MM.1S (cell line): ENCODE measurements at regions not wholly inside any gene's neighbourhood (a gene's known extent, or its start where the extent isn't known, plus 50 kb on each side); places are given as distances from the start of the nearest gene placed in this dataset.

Experiments used
- DNase-seq: peaks from one replicate; pipeline ENCODE4 v3.0.0-alpha.2; 2015
- H2AFZ ChIP-seq: fragments of 300-600 bp; sonication (generic); 2 replicates; pipeline ENCODE4 v1.6.0; 2016; ENCODE audit warnings: antibody characterized with exemption, low read length
- H3F3A ChIP-seq: fragments of 300-600 bp; sonication (generic); 2 replicates; pipeline ENCODE4 v1.6.1; 2016; ENCODE audit warnings: mild to moderate bottlenecking, antibody characterized with exemption, low read length, moderate library complexity, mixed read lengths; ENCODE audit not compliant: insufficient read depth
- H3K27ac ChIP-seq: fragments of 300-600 bp; sonication (generic); 2 replicates; pipeline ENCODE4 v1.5.1; 2016; ENCODE audit warnings: mild to moderate bottlenecking, low read length
- H3K27me3 ChIP-seq: fragments of 300-600 bp; sonication (generic); replicated peaks from 2 replicates; pipeline ENCODE4 v1.6.0; 2016; ENCODE audit warnings: low read length; ENCODE audit not compliant: insufficient read depth
- H3K36me3 ChIP-seq: fragments of 300-600 bp; sonication (generic); replicated peaks from 2 replicates; pipeline ENCODE4 v1.6.1; 2016; ENCODE audit warnings: mild to moderate bottlenecking, low read length, mixed read lengths; ENCODE audit not compliant: insufficient read depth
- H3K4me1 ChIP-seq: fragments of 300-600 bp; sonication (generic); 2 replicates; pipeline ENCODE4 v1.6.1; 2016; ENCODE audit warnings: low read length, mixed read lengths
- H3K4me2 ChIP-seq: fragments of 300-600 bp; sonication (generic); 2 replicates; pipeline ENCODE4 v1.6.0; 2016; ENCODE audit warnings: low read depth, low read length
- H3K4me3 ChIP-seq: fragments of 300-600 bp; sonication (generic); 2 replicates; pipeline ENCODE4 v1.5.1; 2016; ENCODE audit warnings: low read length, mixed read lengths
- H3K79me2 ChIP-seq: fragments of 300-600 bp; sonication (generic); 2 replicates; pipeline ENCODE4 v1.6.1; 2016; ENCODE audit warnings: mixed run types, low read length, mixed read lengths
- H3K9ac ChIP-seq: fragments of 300-600 bp; sonication (generic); 2 replicates; pipeline ENCODE4 v1.6.1; 2016; ENCODE audit warnings: low read length, mixed read lengths
- H3K9me2 ChIP-seq: fragments of 300-600 bp; sonication (generic); replicated peaks from 2 replicates; pipeline ENCODE4 v1.6.1; 2016; ENCODE audit warnings: mild to moderate bottlenecking, low read length, mixed read lengths; ENCODE audit not compliant: insufficient read depth
- H3K9me3 ChIP-seq: fragments of 300-600 bp; sonication (generic); replicated peaks from 2 replicates; pipeline ENCODE4 v1.6.1; 2016; ENCODE audit warnings: mild to moderate bottlenecking, low read length, mixed read lengths; ENCODE audit not compliant: insufficient read depth
- H4K20me1 ChIP-seq: fragments of 300-600 bp; sonication (generic); 2 replicates; pipeline ENCODE4 v1.6.1; 2016; ENCODE audit warnings: mild to moderate bottlenecking, low read length, moderate library complexity, mixed read lengths; ENCODE audit not compliant: insufficient read depth
- CTCF ChIP-seq: fragments of 300-600 bp; sonication (generic); IDR thresholded peaks from 2 replicates; pipeline ENCODE4 v1.5.1; 2016; ENCODE audit warnings: antibody characterized with exemption, low read length, mixed read lengths
- EZH2 ChIP-seq: fragments of 300-600 bp; sonication (generic); optimal IDR thresholded peaks from 2 replicates; pipeline ENCODE3; 2017; ENCODE audit warnings: low read depth, mild to moderate bottlenecking, antibody characterized with exemption, low read length, mixed read lengths
- EZH2phosphoT487 ChIP-seq: fragments of 300-600 bp; sonication (generic); IDR thresholded peaks from 2 replicates; pipeline ENCODE4 v1.6.1; 2018; ENCODE audit warnings: antibody characterized with exemption, low read length

GRCh38 chr2:21256006-21256405 is 132.2 kb downstream of the TDRD15 start:
- Histone ChIP-seq H3K9me2 (no peaks in the 10 kb centered on the region), H2AFZ (no peak overlapping the region), H3K4me3 (no peak overlapping the region), H3K79me2 (no peaks in the 10 kb centered on the region), H3K9ac (no peak overlapping the region), H3K9me3 (no peaks in the 10 kb centered on the region), H4K20me1 (no peaks in the 10 kb centered on the region), H3F3A (no peaks in the 10 kb centered on the region), H3K27me3 (no peaks in the 10 kb centered on the region), H3K36me3 (no peaks in the 10 kb centered on the region), H3K4me1 (no peaks in the 10 kb centered on the region), H3K4me2 (no peak overlapping the region), H3K27ac (no peak overlapping the region)
- TF ChIP-seq CTCF (no peak), EZH2 (no peak), EZH2phosphoT487 (no peak)
- DNase-seq: peak; percentile 8

DNA sequence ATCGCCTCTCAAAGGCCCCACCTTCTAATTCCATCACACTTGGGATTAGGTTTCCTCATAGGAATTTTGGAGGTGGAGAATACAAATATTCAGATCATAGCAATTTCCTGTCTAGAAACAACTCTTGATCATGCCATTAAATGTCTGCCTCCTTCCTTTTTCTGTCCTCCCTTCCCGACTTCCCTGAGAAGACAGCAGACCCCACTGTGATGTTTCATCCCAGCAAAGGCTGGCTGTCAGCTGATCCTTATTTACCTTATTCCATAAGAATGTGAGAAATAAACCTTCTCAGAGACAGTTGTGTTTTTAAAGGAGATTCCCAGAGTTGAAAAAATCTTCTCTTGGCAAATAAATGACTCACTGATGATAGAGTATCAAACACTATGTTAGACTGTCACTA is 133.9 kb downstream of the TDRD15 start:
- Histone ChIP-seq H3K27ac (no peak overlapping the region), H2AFZ (no peak overlapping the region), H3K4me2 (no peak overlapping the region), H3K4me3 (no peak overlapping the region), H3K9me3 (no peaks in the 10 kb centered on the region), H3K4me1 (no peaks in the 10 kb centered on the region), H3K9me2 (no peaks in the 10 kb centered on the region), H4K20me1 (no peaks in the 10 kb centered on the region), H3F3A (no peaks in the 10 kb centered on the region), H3K9ac (no peak overlapping the region), H3K27me3 (no peaks in the 10 kb centered on the region), H3K36me3 (no peaks in the 10 kb centered on the region), H3K79me2 (no peaks in the 10 kb centered on the region)
- no peak for DNase-seq
- no peak for TF ChIP-seq CTCF
- TF ChIP-seq EZH2phosphoT487: no peak
- no peak for TF ChIP-seq EZH2

GRCh38 chr2:21258082-21258481 is 134.3 kb downstream of the TDRD15 start:
- DNase-seq: no peak
- Histone ChIP-seq H3K27ac (no peak overlapping the region), H3K9ac (no peak overlapping the region), H3K79me2 (no peaks in the 10 kb centered on the region), H3K4me3 (no peak overlapping the region), H2AFZ (no peak overlapping the region), H4K20me1 (no peaks in the 10 kb centered on the region), H3F3A (no peaks in the 10 kb centered on the region), H3K4me2 (no peak overlapping the region), H3K27me3 (no peaks in the 10 kb centered on the region), H3K4me1 (no peaks in the 10 kb centered on the region), H3K9me3 (no peaks in the 10 kb centered on the region), H3K36me3 (no peaks in the 10 kb centered on the region), H3K9me2 (no peaks in the 10 kb centered on the region)
- no peak for TF ChIP-seq EZH2phosphoT487
- no peak for TF ChIP-seq CTCF
- TF ChIP-seq EZH2: no peak
